ENCODE measurements at regions not wholly inside any gene's neighbourhood (a gene's known extent, or its start where the extent isn't known, plus 50 kb on each side); places are given as distances from the start of the nearest gene placed in this dataset.

DNA sequence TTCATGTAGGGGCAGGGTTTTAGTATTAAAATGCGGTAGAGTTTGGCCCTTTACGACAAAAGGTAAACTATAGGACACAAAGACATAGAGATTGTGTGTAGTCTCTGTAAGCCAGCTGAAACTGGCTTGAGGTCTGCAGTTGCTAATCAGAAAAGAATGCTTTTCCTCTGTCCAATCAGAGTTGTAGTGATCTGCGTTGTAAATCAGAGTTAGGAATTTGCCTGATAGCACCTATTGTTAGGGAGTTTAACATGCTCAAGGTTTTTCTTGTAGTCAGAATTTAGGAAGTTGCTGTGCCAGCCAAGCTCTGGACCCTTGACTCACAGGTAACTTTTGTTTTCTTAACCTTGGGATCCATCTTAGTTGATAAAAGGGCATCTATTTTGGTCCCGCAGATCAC is 61.2 kb upstream of the VTCN1 start:
- H3K4me2 ChIP-seq (ENCODE audit: low read depth, low read length, poor library complexity, severe bottlenecking): no peak overlapping the region
- H3K9ac ChIP-seq (ENCODE audit: low read length): no peak overlapping the region
- H3K36me3 ChIP-seq (ENCODE audit: low read length): no peaks in the 10 kb centered on the region
- H3K27me3 ChIP-seq (ENCODE audit: low read length): no peaks in the 10 kb centered on the region
- H4K20me1 ChIP-seq (ENCODE audit: low read depth, low read length): no peaks in the 10 kb centered on the region
- H3K9me2 ChIP-seq (replicated peaks; ENCODE audit: insufficient read depth, low read length): no peaks in the 10 kb centered on the region
- TF ChIP-seq, protein P1, sequence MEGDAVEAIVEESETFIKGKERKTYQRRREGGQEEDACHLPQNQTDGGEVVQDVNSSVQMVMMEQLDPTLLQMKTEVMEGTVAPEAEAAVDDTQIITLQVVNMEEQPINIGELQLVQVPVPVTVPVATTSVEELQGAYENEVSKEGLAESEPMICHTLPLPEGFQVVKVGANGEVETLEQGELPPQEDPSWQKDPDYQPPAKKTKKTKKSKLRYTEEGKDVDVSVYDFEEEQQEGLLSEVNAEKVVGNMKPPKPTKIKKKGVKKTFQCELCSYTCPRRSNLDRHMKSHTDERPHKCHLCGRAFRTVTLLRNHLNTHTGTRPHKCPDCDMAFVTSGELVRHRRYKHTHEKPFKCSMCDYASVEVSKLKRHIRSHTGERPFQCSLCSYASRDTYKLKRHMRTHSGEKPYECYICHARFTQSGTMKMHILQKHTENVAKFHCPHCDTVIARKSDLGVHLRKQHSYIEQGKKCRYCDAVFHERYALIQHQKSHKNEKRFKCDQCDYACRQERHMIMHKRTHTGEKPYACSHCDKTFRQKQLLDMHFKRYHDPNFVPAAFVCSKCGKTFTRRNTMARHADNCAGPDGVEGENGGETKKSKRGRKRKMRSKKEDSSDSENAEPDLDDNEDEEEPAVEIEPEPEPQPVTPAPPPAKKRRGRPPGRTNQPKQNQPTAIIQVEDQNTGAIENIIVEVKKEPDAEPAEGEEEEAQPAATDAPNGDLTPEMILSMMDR (IDR thresholded peaks at IDR 0.05; ENCODE audit: insufficient read depth, low read length, poor library complexity, severe bottlenecking): no peak
- TF ChIP-seq EZH2phosphoT487 (conservative IDR thresholded peaks at IDR 0.05; ENCODE audit: low read length): no peak
- no peak overlapping the region for H3K4me3 ChIP-seq (ENCODE audit: insufficient read depth, low read length, poor library complexity, severe bottlenecking)
- H3K9me3 ChIP-seq (ENCODE audit: insufficient read depth, low read length): no peaks in the 10 kb centered on the region
- no peak overlapping the region for H3K27ac ChIP-seq (ENCODE audit: low read depth, low read length)
- H2AFZ ChIP-seq (ENCODE audit: low read depth, low read length, severe bottlenecking): no peak overlapping the region
- H3K79me2 ChIP-seq (ENCODE audit: insufficient read depth, low read length): no peaks in the 10 kb centered on the region
- no peaks in the 10 kb centered on the region for H3F3A ChIP-seq (ENCODE audit: insufficient read depth)

DNA sequence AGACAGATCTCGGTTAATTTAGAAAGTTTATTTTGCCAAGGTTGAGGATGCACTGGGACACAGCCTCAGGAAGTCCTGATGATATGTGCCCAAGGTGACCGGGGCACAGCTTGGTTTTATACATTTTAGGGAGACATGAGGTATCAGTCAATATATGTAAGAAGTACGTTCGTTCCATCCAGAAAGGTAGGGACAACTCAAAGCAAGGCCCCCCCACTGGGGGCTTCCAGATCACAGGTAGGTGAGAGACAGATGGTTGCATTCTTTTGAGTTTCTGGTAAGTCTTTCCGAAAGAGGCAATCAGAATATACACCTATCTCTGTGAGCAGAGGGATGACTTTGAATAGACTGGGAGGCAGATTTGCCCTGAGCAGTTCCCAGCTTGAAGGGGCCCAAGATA is 60.4 kb upstream of the VTCN1 start:
- Histone ChIP-seq H3K9ac (ENCODE audit: low read length) (no peak overlapping the region), H3K9me2 (replicated peaks; ENCODE audit: insufficient read depth, low read length) (no peaks in the 10 kb centered on the region), H3K9me3 (ENCODE audit: insufficient read depth, low read length) (no peaks in the 10 kb centered on the region), H3K4me2 (ENCODE audit: low read depth, low read length, poor library complexity, severe bottlenecking) (no peak overlapping the region), H3K79me2 (ENCODE audit: insufficient read depth, low read length) (no peaks in the 10 kb centered on the region), H3F3A (ENCODE audit: insufficient read depth) (no peaks in the 10 kb centered on the region), H2AFZ (ENCODE audit: low read depth, low read length, severe bottlenecking) (no peak overlapping the region), H3K4me3 (ENCODE audit: insufficient read depth, low read length, poor library complexity, severe bottlenecking) (no peak overlapping the region), H4K20me1 (ENCODE audit: low read depth, low read length) (no peaks in the 10 kb centered on the region), H3K36me3 (ENCODE audit: low read length) (no peaks in the 10 kb centered on the region), H3K27ac (ENCODE audit: low read depth, low read length) (no peak overlapping the region), H3K27me3 (ENCODE audit: low read length) (no peaks in the 10 kb centered on the region)
- TF ChIP-seq EZH2phosphoT487 (conservative IDR thresholded peaks at IDR 0.05; ENCODE audit: low read length): no peak
- TF ChIP-seq, protein P1 (IDR thresholded peaks at IDR 0.05; ENCODE audit: insufficient read depth, low read length, poor library complexity, severe bottlenecking): no peak

DNA sequence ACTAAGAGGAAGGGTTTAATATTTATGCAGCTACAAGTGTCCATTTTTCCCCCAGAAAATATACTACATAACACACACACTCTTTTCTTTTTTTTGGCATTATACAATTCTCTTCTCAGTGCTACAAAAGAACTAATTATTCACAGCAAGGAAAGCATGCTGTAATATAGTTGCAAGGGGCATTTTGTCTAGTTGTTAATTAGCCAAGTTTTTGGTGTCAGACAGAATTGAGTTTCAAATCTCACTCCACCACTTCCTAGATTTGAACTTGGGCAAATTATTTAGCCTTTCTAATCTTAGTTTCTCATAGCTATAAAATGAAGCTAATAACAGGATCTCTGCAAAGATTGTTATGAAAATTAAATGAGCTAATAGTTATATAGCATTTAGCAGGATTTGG is 60.0 kb upstream of the VTCN1 start:
- Histone ChIP-seq H3K4me3 (ENCODE audit: insufficient read depth, low read length, poor library complexity, severe bottlenecking) (no peak overlapping the region), H3K79me2 (ENCODE audit: insufficient read depth, low read length) (no peaks in the 10 kb centered on the region), H3F3A (ENCODE audit: insufficient read depth) (no peaks in the 10 kb centered on the region), H3K9ac (ENCODE audit: low read length) (no peak overlapping the region), H3K36me3 (ENCODE audit: low read length) (no peaks in the 10 kb centered on the region), H3K27me3 (ENCODE audit: low read length) (no peaks in the 10 kb centered on the region), H3K9me2 (replicated peaks; ENCODE audit: insufficient read depth, low read length) (no peaks in the 10 kb centered on the region), H3K27ac (ENCODE audit: low read depth, low read length) (no peak overlapping the region), H3K9me3 (ENCODE audit: insufficient read depth, low read length) (no peaks in the 10 kb centered on the region), H2AFZ (ENCODE audit: low read depth, low read length, severe bottlenecking) (no peak overlapping the region), H4K20me1 (ENCODE audit: low read depth, low read length) (no peaks in the 10 kb centered on the region), H3K4me2 (ENCODE audit: low read depth, low read length, poor library complexity, severe bottlenecking) (no peak overlapping the region)
- TF ChIP-seq, protein P1 (IDR thresholded peaks at IDR 0.05; ENCODE audit: insufficient read depth, low read length, poor library complexity, severe bottlenecking): no peak
- TF ChIP-seq EZH2phosphoT487 (conservative IDR thresholded peaks at IDR 0.05; ENCODE audit: low read length): no peak

Measured in SU-DHL-6 (cell line).